Lower lobe of right lung (tissue), 2 donors: ENCODE measurements at regions not wholly inside any gene's neighbourhood (a gene's known extent, or its start where the extent isn't known, plus 50 kb on each side); places are given as distances from the start of the nearest gene placed in this dataset.

Experiments used
- ATAC-seq, 2 donors: fragments of 200-7000 bp; cut with Tn5 transposase; one replicate each; pipeline ENCODE4 v1.9.1; 2020 to 2022; ENCODE audit warnings: mild to moderate bottlenecking in 2 of 2, moderate library complexity in 2 of 2
- DNase-seq: peaks from one replicate; pipeline ENCODE4 v3.0.0-alpha.2; 2020
- H3K27ac ChIP-seq: fragments of 200-600 bp; one replicate; pipeline ENCODE4 v1.8.0; 2022
- H3K27me3 ChIP-seq: fragments of 200-600 bp; one replicate; pipeline ENCODE4 v1.8.0; 2022; ENCODE audit warnings: low read depth
- H3K36me3 ChIP-seq: fragments of 200-600 bp; one replicate; pipeline ENCODE4 v1.8.0; 2022; ENCODE audit warnings: mild to moderate bottlenecking
- H3K4me1 ChIP-seq: fragments of 200-600 bp; one replicate; pipeline ENCODE4 v1.8.0; 2022
- H3K4me3 ChIP-seq: fragments of 200-600 bp; one replicate; pipeline ENCODE4 v1.8.0; 2022; ENCODE audit warnings: mild to moderate bottlenecking
- H3K9me3 ChIP-seq: fragments of 200-600 bp; one replicate; pipeline ENCODE4 v1.8.0; 2022
- CTCF ChIP-seq: fragments of 200-600 bp; IDR thresholded peaks from one replicate; pipeline ENCODE4 v1.8.0; 2022; ENCODE audit warnings: antibody characterized with exemption, mild to moderate bottlenecking
- intact Hi-C: fragments of 100-400 bp; cut with DNase I; formaldehyde crosslinking; loops from one replicate; pipeline ENCODE4 v1.11.0; 2022
- donor health status: DM: no; HTN: yes; CAD: no; lungs with severe emphysema.

- Histone ChIP-seq H3K9me3 (no peaks in the 10 kb centered on the region), H3K36me3 (no peaks in the 10 kb centered on the region), H3K4me1 (no peaks in the 10 kb centered on the region), H3K27me3 (no peaks in the 10 kb centered on the region), H3K27ac (no peak overlapping the region), H3K4me3 (no peak overlapping the region)
- intact Hi-C loops: no loop called here
- no peak for DNase-seq
- no peak for TF ChIP-seq CTCF
- no peak for ATAC-seq
Observed at GRCh38 chr3:168223085-168223484, 127.4 kb upstream of the GOLIM4 start.

- Histone ChIP-seq H3K36me3 (no peaks in the 10 kb centered on the region), H3K27me3 (no peaks in the 10 kb centered on the region), H3K4me3 (no peak overlapping the region), H3K9me3 (no peaks in the 10 kb centered on the region), H3K27ac (no peak overlapping the region), H3K4me1 (no peaks in the 10 kb centered on the region)
- DNase-seq (no peak), ATAC-seq (no peak)
- intact Hi-C loops: no loop called here
- TF ChIP-seq CTCF: no peak
Observed at GRCh38 chr3:168220556-168220955, 124.8 kb upstream of the GOLIM4 start.

- Histone ChIP-seq H3K27ac (no peak overlapping the region), H3K4me1 (no peaks in the 10 kb centered on the region), H3K4me3 (no peak overlapping the region), H3K27me3 (no peaks in the 10 kb centered on the region), H3K9me3 (no peaks in the 10 kb centered on the region), H3K36me3 (no peaks in the 10 kb centered on the region)
- no peak for DNase-seq
- TF ChIP-seq CTCF: no peak
- no peak for ATAC-seq
- intact Hi-C loops: no loop called here
Observed at GRCh38 chr3:168219530-168219929, 123.8 kb upstream of the GOLIM4 start.

- Histone ChIP-seq H3K4me1 (no peaks in the 10 kb centered on the region), H3K27ac (no peak overlapping the region), H3K9me3 (no peaks in the 10 kb centered on the region), H3K4me3 (no peak overlapping the region), H3K36me3 (no peaks in the 10 kb centered on the region), H3K27me3 (no peaks in the 10 kb centered on the region)
- intact Hi-C loops: no loop called here
- DNase-seq (no peak), ATAC-seq (peak; percentile 75 to 96)
- no peak for TF ChIP-seq CTCF
Observed at GRCh38 chr3:168218600-168218999, 122.9 kb upstream of the GOLIM4 start.

- no peak for TF ChIP-seq CTCF
- intact Hi-C loops: no loop called here
- DNase-seq: no peak
- Histone ChIP-seq H3K4me1 (no peaks in the 10 kb centered on the region), H3K36me3 (no peaks in the 10 kb centered on the region), H3K9me3 (no peaks in the 10 kb centered on the region), H3K27me3 (no peaks in the 10 kb centered on the region), H3K4me3 (no peak overlapping the region), H3K27ac (no peak overlapping the region)
- no peak for ATAC-seq
Observed at GRCh38 chr3:168216851-168217250, 121.1 kb upstream of the GOLIM4 start.

DNA sequence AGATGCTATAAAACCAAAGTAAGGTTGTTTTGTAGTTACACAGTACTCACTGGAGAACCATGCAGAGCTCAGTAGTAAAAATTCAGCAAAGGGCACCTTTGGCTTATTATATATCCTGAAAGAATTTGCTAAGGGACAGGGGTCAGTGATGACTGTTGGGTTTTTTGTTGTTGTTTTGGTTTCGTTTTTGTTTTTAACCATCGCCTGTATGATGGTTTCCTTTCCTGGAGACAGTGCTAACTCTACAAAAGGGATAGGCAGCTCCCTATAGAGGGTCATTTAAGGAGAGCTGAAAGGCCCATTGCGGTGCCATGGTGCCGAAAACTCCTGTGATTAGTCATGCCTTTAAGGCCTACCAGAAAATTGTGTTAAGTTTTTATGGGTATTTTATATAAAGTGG, 118.2 kb upstream of the GOLIM4 start:
- ATAC-seq: no peak
- no peak for TF ChIP-seq CTCF
- Histone ChIP-seq H3K4me3 (no peak overlapping the region), H3K27ac (no peak overlapping the region), H3K4me1 (no peaks in the 10 kb centered on the region), H3K9me3 (no peaks in the 10 kb centered on the region), H3K27me3 (no peaks in the 10 kb centered on the region), H3K36me3 (no peaks in the 10 kb centered on the region)
- DNase-seq: no peak
- intact Hi-C loops: loop anchor here (5.0 kb wide), 1 partner anchor 633 kb away; no protein-coding TSS in a partner anchor
